GM12878 (cell line): ENCODE measurements at regions not wholly inside any gene's neighbourhood (a gene's known extent, or its start where the extent isn't known, plus 50 kb on each side); places are given as distances from the start of the nearest gene placed in this dataset.

ENCODE experiments used
- ATAC-seq: fragments of 200-7000 bp; cut with Tn5 transposase; 3 replicates; pipeline ENCODE4 v1.9.1; 2020; ENCODE audit warnings: mild to moderate bottlenecking, moderate library complexity
- BruUV-seq: library from RNA; stranded (reverse); fragments of 400-500 nt; replicated peaks from 2 replicates; lab custom pipeline; 2021; lab: Mats Ljungman, UMichigan
- CTCF ChIA-PET: fragments of 300-600 bp; sonication (Branson Sonifier 250); formaldehyde crosslinking; extraction: SDS; loops from one replicate; lab custom pipeline; 2021; ENCODE audit warnings: inconsistent platforms; lab: Yijun Ruan, JAX
- POLR2A ChIA-PET: fragments of 350-600 bp; formaldehyde crosslinking; extraction: SDS; loops from one replicate; lab custom pipeline; 2021; ENCODE audit warnings: inconsistent platforms; lab: Charles Lee
- RAD21 ChIA-PET: fragments of 300-600 bp; sonication (Branson Sonifier 250); formaldehyde crosslinking; loops from one replicate; lab custom pipeline; 2023; ENCODE audit warnings: antibody characterized with exemption; ENCODE audit not compliant: unreplicated experiment; lab: Charles Lee
- SMC1A ChIA-PET: fragments of 300-600 bp; sonication (Branson Sonifier 250); formaldehyde crosslinking; loops from one replicate; lab custom pipeline; 2023; ENCODE audit not compliant: unreplicated experiment, uncharacterized antibody; lab: Charles Lee
- DNase-seq: peaks from one replicate; pipeline ENCODE4 v3.0.0-alpha.2; 2011; ENCODE audit warnings: low read depth, low spot score
- FAIRE-seq: peaks from 3 replicates; lab custom pipeline; 2011; peaks lifted over from hg19 to GRCh38; lab: Jason Lieb, UNC
- H2AFZ ChIP-seq: 2 replicates; pipeline ENCODE4 v1.6.0; 2011; ENCODE audit warnings: low read depth, low read length, control low read depth; ENCODE audit not compliant: control insufficient read depth
- H3K27ac ChIP-seq: 2 replicates; pipeline ENCODE4 v1.5.1; 2011; ENCODE audit warnings: control low read depth; ENCODE audit not compliant: control insufficient read depth, insufficient read depth
- H3K27me3 ChIP-seq, 2 experiments: replicated peaks in 1 of 2; 2 replicates each; pipeline versions ENCODE4 v1.6.0 to v1.6.1; 2011; ENCODE audit warnings: low read length in 1 of 2; ENCODE audit not compliant: control insufficient read depth in 2 of 2, insufficient read depth in 2 of 2
- H3K36me3 ChIP-seq, 2 experiments: 2 replicates each; pipeline ENCODE4 v1.5.1; 2011; ENCODE audit warnings: low read length in 1 of 2; ENCODE audit not compliant: control insufficient read depth in 2 of 2, insufficient read depth in 2 of 2
- H3K4me1 ChIP-seq: 2 replicates; pipeline ENCODE4 v1.6.1; 2011; ENCODE audit warnings: mild to moderate bottlenecking, low read length, moderate library complexity, mixed read lengths; ENCODE audit not compliant: control insufficient read depth, insufficient read depth
- H3K4me2 ChIP-seq: 2 replicates; pipeline ENCODE4 v1.6.0; 2011; ENCODE audit warnings: control low read depth; ENCODE audit not compliant: control insufficient read depth, insufficient read depth
- H3K4me3 ChIP-seq: fragments of 200-600 bp; sonication (generic); 2 replicates; pipeline ENCODE4 v1.5.1; 2016
- H3K79me2 ChIP-seq: 2 replicates; pipeline ENCODE4 v1.6.0; 2011; ENCODE audit warnings: low read length; ENCODE audit not compliant: control insufficient read depth, insufficient read depth
- H3K9ac ChIP-seq: 2 replicates; pipeline ENCODE4 v1.8.0; 2011; ENCODE audit warnings: low read length, control low read depth, mixed read lengths; ENCODE audit not compliant: control insufficient read depth, insufficient read depth
- H3K9me3 ChIP-seq: replicated peaks from 3 replicates; pipeline ENCODE4 v1.5.1; 2011; ENCODE audit warnings: mild to moderate bottlenecking, low read length; ENCODE audit not compliant: control insufficient read depth, insufficient read depth
- H4K20me1 ChIP-seq: 2 replicates; pipeline ENCODE4 v1.6.0; 2011; ENCODE audit not compliant: control insufficient read depth, insufficient read depth
- ETV6 ChIP-seq, 2 experiments: fragments of 450-650 bp in 1 of 2; IDR thresholded peaks in 1 of 2; conservative IDR thresholded peaks in 1 of 2; 2 replicates each; pipeline ENCODE4 v1.6.1; 2014; ENCODE audit warnings: antibody characterized with exemption in 1 of 2, borderline replicate concordance in 1 of 2, low read depth in 1 of 2, mild to moderate bottlenecking in 1 of 2, moderate library complexity in 1 of 2
- HDAC6 ChIP-seq: fragments of 200-600 bp; sonication (generic); IDR thresholded peaks from one replicate; pipeline ENCODE4 v1.8.0; 2017; ENCODE audit warnings: antibody characterized with exemption; ENCODE audit not compliant: unreplicated experiment
- RUNX3 ChIP-seq: IDR thresholded peaks from 2 replicates; pipeline ENCODE4 v1.6.1; 2012; ENCODE audit warnings: low read length, inconsistent platforms
- TCF12 ChIP-seq: IDR thresholded peaks from 2 replicates; pipeline ENCODE4 v1.6.1; 2011; ENCODE audit warnings: low read depth, mild to moderate bottlenecking, low read length
- in situ Hi-C: fragments of 300-500 bp; cut with MboI; formaldehyde crosslinking; loops from 9 replicates; pipeline ENCODE4 v1.14.3; 2018; ENCODE audit warnings: mixed read lengths
- intact Hi-C: fragments of 100-400 bp; cut with micrococcal nuclease; formaldehyde crosslinking; loops from one replicate; pipeline ENCODE4 v1.14.2; 2022; ENCODE audit not compliant: unreplicated experiment
- TF ChIP-seq, protein P1 (sequence below): fragments of 450-650 bp; IDR thresholded peaks from 2 replicates; pipeline ENCODE4 v1.6.1; 2018; ENCODE audit warnings: mild to moderate bottlenecking, low read depth, moderate library complexity; ENCODE audit not compliant: partially characterized antibody
- TF ChIP-seq, protein P2 (sequence below): fragments of 450-650 bp; IDR thresholded peaks from 2 replicates; pipeline ENCODE4 v1.6.1; 2017; ENCODE audit warnings: mild to moderate bottlenecking, low read depth, inconsistent platforms; ENCODE audit not compliant: poor library complexity, severe bottlenecking
- TF ChIP-seq, protein P3 (sequence below): fragments of 450-650 bp; IDR thresholded peaks from 2 replicates; pipeline ENCODE4 v1.6.1; 2017; ENCODE audit warnings: mild to moderate bottlenecking

DNA sequence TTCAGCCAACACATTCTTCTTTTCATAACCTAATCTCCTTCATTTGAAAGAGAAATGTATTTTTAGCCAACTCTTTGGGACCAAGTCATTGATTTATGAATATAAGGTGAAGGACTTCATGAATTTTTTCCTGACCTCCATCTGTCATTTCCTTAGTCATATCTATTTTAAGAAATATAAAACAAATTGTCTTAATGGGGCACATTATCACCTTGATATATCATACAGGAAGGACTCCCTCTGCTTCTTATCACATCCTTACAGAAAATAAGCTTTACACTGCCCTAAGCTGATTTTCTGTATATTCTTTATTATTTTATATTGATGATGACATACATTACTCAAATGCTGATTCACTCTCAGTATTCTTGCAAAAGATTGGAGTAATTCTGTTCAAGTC is 1076.2 kb downstream of the TDRD15 start:
- Histone ChIP-seq H3K9me3 (no peaks in the 10 kb centered on the region), H4K20me1 (no peaks in the 10 kb centered on the region), H3K9ac (no peak overlapping the region), H3K27me3 (no peaks in the 10 kb centered on the region), H3K4me3 (no peak overlapping the region), H3K4me2 (no peak overlapping the region), H3K79me2 (no peaks in the 10 kb centered on the region), H3K27ac (no peak overlapping the region), H3K4me1 (no peaks in the 10 kb centered on the region), H2AFZ (no peak overlapping the region), H3K36me3 (no peaks in the 10 kb centered on the region)
- FAIRE-seq (no peak), ATAC-seq (no peak), DNase-seq (no peak)
- TF ChIP-seq, protein P1, sequence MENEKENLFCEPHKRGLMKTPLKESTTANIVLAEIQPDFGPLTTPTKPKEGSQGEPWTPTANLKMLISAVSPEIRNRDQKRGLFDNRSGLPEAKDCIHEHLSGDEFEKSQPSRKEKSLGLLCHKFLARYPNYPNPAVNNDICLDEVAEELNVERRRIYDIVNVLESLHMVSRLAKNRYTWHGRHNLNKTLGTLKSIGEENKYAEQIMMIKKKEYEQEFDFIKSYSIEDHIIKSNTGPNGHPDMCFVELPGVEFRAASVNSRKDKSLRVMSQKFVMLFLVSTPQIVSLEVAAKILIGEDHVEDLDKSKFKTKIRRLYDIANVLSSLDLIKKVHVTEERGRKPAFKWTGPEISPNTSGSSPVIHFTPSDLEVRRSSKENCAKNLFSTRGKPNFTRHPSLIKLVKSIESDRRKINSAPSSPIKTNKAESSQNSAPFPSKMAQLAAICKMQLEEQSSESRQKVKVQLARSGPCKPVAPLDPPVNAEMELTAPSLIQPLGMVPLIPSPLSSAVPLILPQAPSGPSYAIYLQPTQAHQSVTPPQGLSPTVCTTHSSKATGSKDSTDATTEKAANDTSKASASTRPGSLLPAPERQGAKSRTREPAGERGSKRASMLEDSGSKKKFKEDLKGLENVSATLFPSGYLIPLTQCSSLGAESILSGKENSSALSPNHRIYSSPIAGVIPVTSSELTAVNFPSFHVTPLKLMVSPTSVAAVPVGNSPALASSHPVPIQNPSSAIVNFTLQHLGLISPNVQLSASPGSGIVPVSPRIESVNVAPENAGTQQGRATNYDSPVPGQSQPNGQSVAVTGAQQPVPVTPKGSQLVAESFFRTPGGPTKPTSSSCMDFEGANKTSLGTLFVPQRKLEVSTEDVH: no peak
- TF ChIP-seq TCF12 (no peak), ETV6 (conservative IDR thresholded peaks at IDR 0.05 in 1 of 2, IDR thresholded peaks at IDR 0.05 in 1 of 2; ENCODE audit: borderline replicate concordance in 1 of 2, low read depth in 1 of 2) (no peak), RUNX3 (no peak), HDAC6 (no peak)
- TF ChIP-seq, protein P2, sequence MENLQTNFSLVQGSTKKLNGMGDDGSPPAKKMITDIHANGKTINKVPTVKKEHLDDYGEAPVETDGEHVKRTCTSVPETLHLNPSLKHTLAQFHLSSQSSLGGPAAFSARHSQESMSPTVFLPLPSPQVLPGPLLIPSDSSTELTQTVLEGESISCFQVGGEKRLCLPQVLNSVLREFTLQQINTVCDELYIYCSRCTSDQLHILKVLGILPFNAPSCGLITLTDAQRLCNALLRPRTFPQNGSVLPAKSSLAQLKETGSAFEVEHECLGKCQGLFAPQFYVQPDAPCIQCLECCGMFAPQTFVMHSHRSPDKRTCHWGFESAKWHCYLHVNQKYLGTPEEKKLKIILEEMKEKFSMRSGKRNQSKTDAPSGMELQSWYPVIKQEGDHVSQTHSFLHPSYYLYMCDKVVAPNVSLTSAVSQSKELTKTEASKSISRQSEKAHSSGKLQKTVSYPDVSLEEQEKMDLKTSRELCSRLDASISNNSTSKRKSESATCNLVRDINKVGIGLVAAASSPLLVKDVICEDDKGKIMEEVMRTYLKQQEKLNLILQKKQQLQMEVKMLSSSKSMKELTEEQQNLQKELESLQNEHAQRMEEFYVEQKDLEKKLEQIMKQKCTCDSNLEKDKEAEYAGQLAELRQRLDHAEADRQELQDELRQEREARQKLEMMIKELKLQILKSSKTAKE: no peak
- TF ChIP-seq, protein P3, sequence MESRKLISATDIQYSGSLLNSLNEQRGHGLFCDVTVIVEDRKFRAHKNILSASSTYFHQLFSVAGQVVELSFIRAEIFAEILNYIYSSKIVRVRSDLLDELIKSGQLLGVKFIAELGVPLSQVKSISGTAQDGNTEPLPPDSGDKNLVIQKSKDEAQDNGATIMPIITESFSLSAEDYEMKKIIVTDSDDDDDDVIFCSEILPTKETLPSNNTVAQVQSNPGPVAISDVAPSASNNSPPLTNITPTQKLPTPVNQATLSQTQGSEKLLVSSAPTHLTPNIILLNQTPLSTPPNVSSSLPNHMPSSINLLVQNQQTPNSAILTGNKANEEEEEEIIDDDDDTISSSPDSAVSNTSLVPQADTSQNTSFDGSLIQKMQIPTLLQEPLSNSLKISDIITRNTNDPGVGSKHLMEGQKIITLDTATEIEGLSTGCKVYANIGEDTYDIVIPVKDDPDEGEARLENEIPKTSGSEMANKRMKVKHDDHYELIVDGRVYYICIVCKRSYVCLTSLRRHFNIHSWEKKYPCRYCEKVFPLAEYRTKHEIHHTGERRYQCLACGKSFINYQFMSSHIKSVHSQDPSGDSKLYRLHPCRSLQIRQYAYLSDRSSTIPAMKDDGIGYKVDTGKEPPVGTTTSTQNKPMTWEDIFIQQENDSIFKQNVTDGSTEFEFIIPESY: no peak
- no TSS peak for BruUV-seq
- ChIA-PET SMC1A (no interaction called here), CTCF (no interaction called here), POLR2A (no interaction called here), RAD21 (no interaction called here)
- intact Hi-C loops (no loop called here), in situ Hi-C loops (no loop called here)
